ENCODE measurements at regions not wholly inside any gene's neighbourhood (a gene's known extent, or its start where the extent isn't known, plus 50 kb on each side); places are given as distances from the start of the nearest gene placed in this dataset.

GRCh38 chr11:127521413-127521812 lies 520.8 kb upstream of the KIRREL3 start:
- Histone ChIP-seq H3K4me3 (ENCODE audit: low read depth, low read length) (no peak overlapping the region), H3K4me1 (ENCODE audit: control insufficient read depth, insufficient read depth, low read length) (no peaks in the 10 kb centered on the region), H3K9me3 (ENCODE audit: control insufficient read depth, insufficient read depth, low read length) (no peaks in the 10 kb centered on the region), H3K27me3 (ENCODE audit: control insufficient read depth, insufficient read depth, low read length) (no peaks in the 10 kb centered on the region), H3K36me3 (ENCODE audit: control insufficient read depth, insufficient read depth, low read length) (no peaks in the 10 kb centered on the region), H3K27ac (ENCODE audit: low read depth, low read length) (no peak overlapping the region)
- DNase-seq (ENCODE audit: low read depth in 4 of 6, low spot score in 6 of 6) = no peak
- WGBS (ENCODE audit: insufficient coverage) = no CpG with 5 or more reads among the region's 2 CpGs

DNA sequence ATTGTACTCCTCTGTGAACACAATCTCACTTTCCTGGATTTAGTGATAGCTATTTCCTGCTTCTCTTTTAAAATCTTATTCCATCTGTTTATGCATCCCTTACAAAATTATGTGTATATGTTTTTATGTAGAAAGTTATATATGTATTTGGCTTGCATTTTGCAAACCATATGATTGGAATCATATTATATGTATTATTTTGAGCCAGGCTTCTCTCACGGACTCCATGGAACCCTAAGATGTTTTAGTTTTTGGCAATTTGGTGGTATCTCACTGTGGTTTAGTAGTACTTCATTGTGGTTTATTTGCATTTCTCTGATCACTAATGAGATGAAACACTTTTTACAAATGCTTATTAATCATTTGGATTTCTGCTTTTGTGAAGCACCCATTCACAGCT lies 507.3 kb upstream of the KIRREL3 start:
- Histone ChIP-seq H3K36me3 (ENCODE audit: control insufficient read depth, insufficient read depth, low read length) (no peaks in the 10 kb centered on the region), H3K27me3 (ENCODE audit: control insufficient read depth, insufficient read depth, low read length) (no peaks in the 10 kb centered on the region), H3K27ac (ENCODE audit: low read depth, low read length) (no peak overlapping the region), H3K4me3 (ENCODE audit: low read depth, low read length) (no peak overlapping the region), H3K4me1 (ENCODE audit: control insufficient read depth, insufficient read depth, low read length) (no peaks in the 10 kb centered on the region), H3K9me3 (ENCODE audit: control insufficient read depth, insufficient read depth, low read length) (peaks cover 3% of the 10 kb centered on the region)
- DNase-seq (ENCODE audit: low read depth in 4 of 6, low spot score in 6 of 6) = peak in 1 of 6 donors; percentile 52
- no CpG with 5 or more reads among the region's 1 CpG for WGBS (ENCODE audit: insufficient coverage)

DNA sequence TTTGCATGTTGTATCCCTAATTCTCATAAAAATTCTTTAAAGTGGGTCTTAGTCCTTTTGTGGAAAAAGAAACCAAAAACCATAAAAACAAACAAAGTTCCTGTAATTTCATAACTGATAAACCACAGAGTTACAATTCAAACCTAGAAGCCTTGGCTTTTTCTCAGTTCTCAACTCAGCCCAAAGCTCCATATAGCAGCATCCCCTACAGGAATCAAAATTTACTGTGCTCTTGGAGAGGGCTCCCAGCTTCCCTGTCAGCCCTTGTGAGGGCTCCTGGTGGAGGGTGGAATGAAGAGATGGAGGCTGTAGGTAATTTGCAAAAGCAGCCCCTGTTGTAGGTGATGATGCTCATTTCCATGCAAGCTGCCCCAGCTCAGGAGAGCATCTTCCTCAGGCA lies 506.1 kb upstream of the KIRREL3 start:
- no peaks in the 10 kb centered on the region for H3K27me3 ChIP-seq (ENCODE audit: control insufficient read depth, insufficient read depth, low read length)
- no peak overlapping the region for H3K4me3 ChIP-seq (ENCODE audit: low read depth, low read length)
- DNase-seq (ENCODE audit: low read depth in 4 of 6, low spot score in 6 of 6) = no peak
- no peaks in the 10 kb centered on the region for H3K4me1 ChIP-seq (ENCODE audit: control insufficient read depth, insufficient read depth, low read length)
- H3K9me3 ChIP-seq (ENCODE audit: control insufficient read depth, insufficient read depth, low read length) = peaks cover 3% of the 10 kb centered on the region
- H3K36me3 ChIP-seq (ENCODE audit: control insufficient read depth, insufficient read depth, low read length) = no peaks in the 10 kb centered on the region
- no peak overlapping the region for H3K27ac ChIP-seq (ENCODE audit: low read depth, low read length)

DNA sequence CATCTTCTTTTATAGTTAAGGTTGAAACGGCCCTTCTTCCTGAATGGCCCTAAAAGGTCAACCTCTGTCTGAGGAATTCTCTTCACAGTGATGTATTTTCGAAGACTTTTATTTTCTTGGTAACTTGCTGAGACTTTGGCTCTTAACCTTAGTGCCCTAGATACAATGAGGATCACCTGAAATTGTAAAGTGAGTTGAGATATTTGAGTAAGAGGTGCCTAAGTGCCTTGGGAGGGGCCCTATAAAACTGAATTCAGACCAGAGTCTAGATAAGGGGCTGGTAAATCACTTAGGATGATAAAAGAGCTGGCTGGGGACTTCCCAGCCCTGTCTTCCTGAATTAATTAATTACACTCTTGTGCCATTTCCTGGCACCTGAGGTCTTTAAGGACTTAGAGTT lies 505.6 kb upstream of the KIRREL3 start:
- Histone ChIP-seq H3K27me3 (ENCODE audit: control insufficient read depth, insufficient read depth, low read length) (no peaks in the 10 kb centered on the region), H3K4me3 (ENCODE audit: low read depth, low read length) (no peak overlapping the region), H3K36me3 (ENCODE audit: control insufficient read depth, insufficient read depth, low read length) (no peaks in the 10 kb centered on the region), H3K4me1 (ENCODE audit: control insufficient read depth, insufficient read depth, low read length) (no peaks in the 10 kb centered on the region), H3K27ac (ENCODE audit: low read depth, low read length) (no peak overlapping the region), H3K9me3 (ENCODE audit: control insufficient read depth, insufficient read depth, low read length) (peaks cover 3% of the 10 kb centered on the region)
- WGBS (ENCODE audit: insufficient coverage) = 51% methylated on average over 2 of the region's 2 CpGs
- no peak for DNase-seq (ENCODE audit: low read depth in 4 of 6, low spot score in 6 of 6)

DNA sequence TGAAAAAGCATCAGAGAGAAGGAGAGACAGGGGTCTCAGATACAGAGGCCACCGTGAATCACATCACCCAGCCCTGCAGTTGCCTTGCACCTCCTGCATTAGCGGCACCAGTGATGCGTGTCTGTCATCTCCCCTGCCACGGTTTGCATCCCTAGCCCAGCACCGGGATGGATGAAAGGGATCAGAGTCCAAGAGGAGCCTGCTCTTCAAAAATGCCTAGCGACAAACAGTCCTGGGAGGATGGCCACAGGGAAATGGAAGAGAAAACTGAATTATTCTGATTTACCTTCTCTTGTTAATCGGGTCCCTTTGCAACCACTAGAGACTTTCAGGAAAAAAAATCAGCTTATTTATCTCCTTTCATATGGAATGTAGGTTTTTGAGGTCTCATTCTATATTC lies 495.6 kb upstream of the KIRREL3 start:
- Histone ChIP-seq H3K27ac (ENCODE audit: low read depth, low read length) (no peak overlapping the region), H3K4me1 (ENCODE audit: control insufficient read depth, insufficient read depth, low read length) (no peaks in the 10 kb centered on the region), H3K9me3 (ENCODE audit: control insufficient read depth, insufficient read depth, low read length) (peaks cover 3% of the 10 kb centered on the region), H3K4me3 (ENCODE audit: low read depth, low read length) (no peak overlapping the region), H3K27me3 (ENCODE audit: control insufficient read depth, insufficient read depth, low read length) (no peaks in the 10 kb centered on the region), H3K36me3 (ENCODE audit: control insufficient read depth, insufficient read depth, low read length) (no peaks in the 10 kb centered on the region)
- DNase-seq (ENCODE audit: low read depth in 4 of 6, low spot score in 6 of 6) = no peak
- WGBS (ENCODE audit: insufficient coverage) = 94% methylated on average over 6 of the region's 7 CpGs

GRCh38 chr11:127493330-127494022 lies 492.9 kb upstream of the KIRREL3 start:
- peak in 4 of 6 donors; percentile 17 to 92 (median 44) for DNase-seq (ENCODE audit: low read depth in 4 of 6, low spot score in 6 of 6)
- WGBS (ENCODE audit: insufficient coverage) = 30% methylated on average over 6 of the region's 9 CpGs
- Histone ChIP-seq H3K27ac (ENCODE audit: low read depth, low read length) (no peak overlapping the region), H3K36me3 (ENCODE audit: control insufficient read depth, insufficient read depth, low read length) (no peaks in the 10 kb centered on the region), H3K4me1 (ENCODE audit: control insufficient read depth, insufficient read depth, low read length) (no peaks in the 10 kb centered on the region), H3K4me3 (ENCODE audit: low read depth, low read length) (no peak overlapping the region), H3K9me3 (ENCODE audit: control insufficient read depth, insufficient read depth, low read length) (peaks cover 3% of the 10 kb centered on the region), H3K27me3 (ENCODE audit: control insufficient read depth, insufficient read depth, low read length) (no peaks in the 10 kb centered on the region)

- H3K4me3 ChIP-seq (ENCODE audit: low read depth, low read length) = no peak overlapping the region
- H3K9me3 ChIP-seq (ENCODE audit: control insufficient read depth, insufficient read depth, low read length) = peaks cover 3% of the 10 kb centered on the region
- no CpG with 5 or more reads among the region's 2 CpGs for WGBS (ENCODE audit: insufficient coverage)
- H3K36me3 ChIP-seq (ENCODE audit: control insufficient read depth, insufficient read depth, low read length) = no peaks in the 10 kb centered on the region
- H3K4me1 ChIP-seq (ENCODE audit: control insufficient read depth, insufficient read depth, low read length) = no peaks in the 10 kb centered on the region
- H3K27ac ChIP-seq (ENCODE audit: low read depth, low read length) = no peak overlapping the region
- H3K27me3 ChIP-seq (ENCODE audit: control insufficient read depth, insufficient read depth, low read length) = no peaks in the 10 kb centered on the region
- peak in 1 of 6 donors; percentile 54 for DNase-seq (ENCODE audit: low read depth in 4 of 6, low spot score in 6 of 6)
Observed at GRCh38 chr11:127492029-127492428, 491.5 kb upstream of the KIRREL3 start.

GRCh38 chr11:127491589-127491988 lies 491.0 kb upstream of the KIRREL3 start:
- DNase-seq (ENCODE audit: low read depth in 4 of 6, low spot score in 6 of 6) = no peak
- H3K4me1 ChIP-seq (ENCODE audit: control insufficient read depth, insufficient read depth, low read length) = no peaks in the 10 kb centered on the region
- H3K36me3 ChIP-seq (ENCODE audit: control insufficient read depth, insufficient read depth, low read length) = no peaks in the 10 kb centered on the region
- 43% methylated on average over 1 of the region's 2 CpGs for WGBS (ENCODE audit: insufficient coverage)
- peaks cover 3% of the 10 kb centered on the region for H3K9me3 ChIP-seq (ENCODE audit: control insufficient read depth, insufficient read depth, low read length)
- no peak overlapping the region for H3K27ac ChIP-seq (ENCODE audit: low read depth, low read length)
- H3K27me3 ChIP-seq (ENCODE audit: control insufficient read depth, insufficient read depth, low read length) = no peaks in the 10 kb centered on the region
- H3K4me3 ChIP-seq (ENCODE audit: low read depth, low read length) = no peak overlapping the region

- Histone ChIP-seq H3K4me3 (ENCODE audit: low read depth, low read length) (no peak overlapping the region), H3K9me3 (ENCODE audit: control insufficient read depth, insufficient read depth, low read length) (peaks cover 3% of the 10 kb centered on the region)
- 91% methylated on average over 1 of the region's 2 CpGs for WGBS (ENCODE audit: insufficient coverage)
Observed at GRCh38 chr11:127490896-127491295, 490.3 kb upstream of the KIRREL3 start.

DNA sequence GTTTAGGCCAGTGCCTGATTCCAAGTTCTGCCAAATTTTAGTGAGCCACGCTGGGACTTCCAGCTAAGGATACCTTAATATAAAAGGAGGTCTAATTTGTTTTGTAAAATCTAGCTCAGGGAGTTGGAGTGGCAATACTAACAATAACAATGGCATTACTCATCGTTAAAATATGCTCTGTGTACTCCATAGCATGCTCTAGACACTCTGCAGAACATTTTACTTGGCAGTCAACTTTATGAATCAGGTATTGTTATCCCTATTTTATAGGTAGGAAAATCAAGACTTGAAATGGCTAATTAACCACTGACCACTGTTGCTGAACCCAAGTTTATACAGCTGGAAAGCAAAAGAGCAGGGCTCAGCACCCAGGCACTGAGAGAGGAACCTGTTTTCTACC lies 485.0 kb upstream of the KIRREL3 start:
- H3K9me3 ChIP-seq (ENCODE audit: control insufficient read depth, insufficient read depth, low read length) = no peaks in the 10 kb centered on the region
- WGBS (ENCODE audit: insufficient coverage) = no CpG with 5 or more reads among the region's 2 CpGs
- no peak for DNase-seq (ENCODE audit: low read depth in 4 of 6, low spot score in 6 of 6)
- H3K4me3 ChIP-seq (ENCODE audit: low read depth, low read length) = no peak overlapping the region
- H3K27ac ChIP-seq (ENCODE audit: low read depth, low read length) = no peak overlapping the region
- H3K4me1 ChIP-seq (ENCODE audit: control insufficient read depth, insufficient read depth, low read length) = no peaks in the 10 kb centered on the region
- H3K36me3 ChIP-seq (ENCODE audit: control insufficient read depth, insufficient read depth, low read length) = no peaks in the 10 kb centered on the region
- no peaks in the 10 kb centered on the region for H3K27me3 ChIP-seq (ENCODE audit: control insufficient read depth, insufficient read depth, low read length)

More at GRCh38 chr11:127490896-127491295, 490.3 kb upstream of the KIRREL3 start:
- Histone ChIP-seq H3K27me3 (ENCODE audit: control insufficient read depth, insufficient read depth, low read length) (no peaks in the 10 kb centered on the region), H3K4me1 (ENCODE audit: control insufficient read depth, insufficient read depth, low read length) (no peaks in the 10 kb centered on the region), H3K36me3 (ENCODE audit: control insufficient read depth, insufficient read depth, low read length) (no peaks in the 10 kb centered on the region), H3K27ac (ENCODE audit: low read depth, low read length) (no peak overlapping the region)
- DNase-seq (ENCODE audit: low read depth in 4 of 6, low spot score in 6 of 6) = no peak
